Mesenteric fat pad (tissue), 1 donor: ENCODE measurements at regions not wholly inside any gene's neighbourhood (a gene's known extent, or its start where the extent isn't known, plus 50 kb on each side); places are given as distances from the start of the nearest gene placed in this dataset.

Experiments
- DNase-seq: peaks from one replicate; pipeline ENCODE4 v3.0.0-alpha.2; 2020; ENCODE audit warnings: low spot score
- donor health status: DM: yes; HTN: yes; CAD: no.

GRCh38 chr6:122330315-122330714 lies 69.1 kb upstream of the HSF2 start:
- no peak for DNase-seq

GRCh38 chr6:122337645-122338044 lies 61.8 kb upstream of the HSF2 start:
- no peak for DNase-seq

- DNase-seq: no peak
Observed at GRCh38 chr6:122339661-122340060, 59.8 kb upstream of the HSF2 start.

- DNase-seq: no peak
Observed at GRCh38 chr6:122347280-122347679, 52.2 kb upstream of the HSF2 start.

GRCh38 chr6:122347751-122348150 lies 51.7 kb upstream of the HSF2 start:
- DNase-seq: no peak
